Kidney glomerular epithelial cell (primary cell): ENCODE measurements at regions not wholly inside any gene's neighbourhood (a gene's known extent, or its start where the extent isn't known, plus 50 kb on each side); places are given as distances from the start of the nearest gene placed in this dataset.

Experiments
- DNase-seq: peaks from one replicate; lab custom pipeline; 2025; lab: John Stamatoyannopoulos, UW

GRCh38 chr2:220855296-220855695 is 716.8 kb downstream of the EPHA4 start:
- DNase-seq: no peak

DNA sequence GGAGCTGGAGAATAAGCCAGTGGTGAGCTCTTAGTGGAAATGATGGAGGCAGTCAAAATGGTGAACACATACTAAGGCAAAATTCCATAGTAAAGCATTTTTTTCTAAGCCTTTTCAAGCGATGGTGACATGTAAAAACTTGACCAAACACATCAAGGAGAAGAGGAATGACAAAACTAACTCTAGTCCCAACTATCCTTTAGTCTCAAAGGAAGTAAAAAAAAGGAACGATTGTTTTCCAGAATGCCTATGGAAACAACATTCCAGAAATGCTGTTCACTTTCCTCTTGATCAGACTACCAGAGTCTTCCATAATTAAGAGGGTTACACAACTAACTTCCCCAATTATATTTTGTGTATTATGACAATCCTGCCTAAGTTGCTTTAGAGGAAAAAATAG is 715.6 kb downstream of the EPHA4 start:
- no peak for DNase-seq

DNA sequence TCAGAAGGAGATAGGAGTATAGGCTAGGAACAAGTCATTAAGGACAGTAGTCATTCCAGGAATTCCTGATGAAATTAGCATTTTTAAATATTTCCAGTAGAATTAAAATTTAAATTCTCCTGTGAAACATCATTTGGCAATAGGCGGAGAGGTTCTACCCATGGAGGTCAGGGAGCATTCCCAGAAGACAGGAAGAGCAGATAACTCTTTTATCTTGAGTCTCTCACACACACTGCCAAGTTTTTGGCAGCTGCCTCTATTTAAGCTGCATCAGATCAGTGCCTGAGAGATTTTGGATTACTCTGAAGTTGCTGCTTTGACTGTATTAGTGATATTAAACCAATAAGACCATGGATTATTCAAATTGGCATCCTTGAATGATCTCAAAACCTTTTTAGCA is 714.7 kb downstream of the EPHA4 start:
- no peak for DNase-seq

DNA sequence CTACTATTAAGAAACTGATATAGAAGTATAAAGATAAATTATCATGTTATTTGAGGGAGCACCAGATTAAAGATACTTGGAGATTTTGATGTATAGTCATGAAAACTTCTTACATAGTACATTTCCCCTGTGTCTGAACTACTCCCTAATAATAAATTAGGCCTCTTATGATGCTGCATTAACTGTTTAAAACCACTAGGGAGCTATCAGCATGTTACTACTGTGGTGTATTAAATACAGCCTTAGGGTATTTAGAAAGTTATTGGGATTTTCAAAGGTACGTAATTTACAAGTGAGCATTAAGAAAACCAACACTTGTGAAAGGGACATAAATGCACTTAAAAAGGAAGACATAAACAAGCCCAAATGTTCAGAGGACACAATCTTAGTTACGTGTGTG is 714.0 kb downstream of the EPHA4 start:
- no peak for DNase-seq

- no peak for DNase-seq
Measured at GRCh38 chr2:220871909-220872308, 700.2 kb downstream of the EPHA4 start.

DNA sequence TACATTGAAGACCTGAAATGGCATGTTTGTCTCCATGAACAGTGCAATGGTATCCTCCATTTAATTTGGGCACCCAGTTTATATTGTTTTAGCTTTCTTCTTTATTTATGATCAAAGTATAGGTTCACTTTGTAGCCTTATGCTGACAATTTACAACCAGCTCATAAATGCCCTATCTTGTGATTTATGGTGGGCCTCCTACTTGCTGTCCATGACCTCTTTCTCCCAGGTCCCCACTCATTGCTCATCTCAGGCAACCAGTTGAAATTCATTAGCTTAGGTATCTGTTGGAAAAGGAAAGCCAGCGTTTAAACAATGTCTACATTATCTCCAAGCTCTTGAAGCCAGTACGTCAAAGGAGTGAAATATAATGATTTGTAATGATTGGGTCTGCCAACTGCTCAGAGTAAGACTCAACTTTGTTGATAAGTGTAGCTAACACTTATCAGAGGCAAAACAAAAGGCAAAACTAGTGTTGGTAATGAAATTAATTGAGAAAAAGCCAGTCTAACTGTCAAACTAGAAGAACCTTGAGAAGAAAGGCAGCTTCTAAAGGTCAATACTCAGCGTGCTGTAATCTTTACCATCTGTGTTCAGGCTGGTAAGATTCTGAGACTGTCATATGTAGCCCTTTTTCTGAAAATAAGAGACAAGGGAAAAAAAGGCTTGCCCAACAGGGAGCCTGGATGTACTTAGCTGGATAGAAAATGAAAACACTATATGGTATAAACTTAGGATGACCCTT is 695.9 kb downstream of the EPHA4 start:
- no peak for DNase-seq

GRCh38 chr2:220877491-220877890 is 694.6 kb downstream of the EPHA4 start:
- DNase-seq: no peak

DNA sequence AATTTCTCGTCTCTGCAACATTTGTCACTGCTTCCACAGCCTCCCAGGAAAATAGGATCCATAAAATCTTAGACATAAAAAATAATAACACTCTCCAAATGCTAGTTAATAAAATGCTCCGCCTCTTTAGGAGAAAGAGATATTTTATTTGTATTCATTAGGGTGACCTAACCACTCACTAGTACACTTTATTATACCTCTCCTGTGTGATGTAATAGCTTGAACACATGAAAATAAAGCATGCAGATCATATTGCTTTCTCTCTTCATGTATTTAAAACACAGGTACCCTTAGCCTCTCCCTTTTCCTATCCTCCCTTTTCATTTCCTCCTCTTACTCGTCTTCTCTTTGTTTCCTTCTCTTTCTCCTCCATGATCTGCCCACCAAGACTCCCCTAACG is 694.2 kb downstream of the EPHA4 start:
- DNase-seq: no peak

DNA sequence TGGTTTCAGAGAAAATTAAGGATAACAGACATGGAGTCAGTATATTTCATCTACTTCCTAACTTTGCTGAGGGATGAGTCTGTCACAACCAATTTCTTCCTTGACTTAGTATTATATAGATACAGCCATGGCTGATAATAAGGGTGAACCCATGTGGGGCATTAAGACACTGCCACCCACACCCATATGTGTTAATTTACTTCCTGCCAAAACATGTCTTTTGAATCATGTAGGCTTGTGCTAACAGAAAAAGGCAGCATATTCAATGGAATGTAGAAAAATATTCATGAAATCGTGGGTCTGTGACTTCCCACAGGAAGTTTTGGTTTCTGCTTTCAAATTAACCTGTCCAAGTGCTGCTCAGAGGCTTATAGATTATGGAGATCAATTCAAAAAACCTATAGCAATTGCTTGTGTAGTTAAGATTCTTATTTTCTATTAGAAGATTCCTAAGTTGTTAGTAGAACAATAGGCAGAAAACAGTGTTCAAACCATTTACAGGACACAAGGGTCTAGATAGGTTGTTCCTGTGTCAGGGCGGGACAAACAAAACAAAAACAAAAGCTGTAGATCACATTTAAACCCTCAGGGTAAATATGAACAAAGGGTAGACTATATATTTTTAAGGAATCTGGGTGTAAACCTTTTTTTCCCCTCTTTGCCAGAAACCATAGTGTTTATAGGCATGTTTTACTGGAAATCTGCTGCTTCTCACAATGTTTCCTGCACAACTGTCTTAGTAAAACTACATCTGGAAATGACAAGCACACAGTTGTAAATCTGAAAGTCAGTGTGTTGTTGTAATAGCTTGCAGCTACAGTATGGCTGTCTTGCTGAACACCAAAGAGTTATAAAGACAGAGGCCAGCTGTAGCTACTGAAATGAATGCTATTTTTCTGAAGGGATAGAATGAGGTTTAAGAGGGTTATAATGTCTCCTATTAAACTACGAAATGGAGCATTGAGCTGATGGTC is 691.2 kb downstream of the EPHA4 start:
- no peak for DNase-seq

GRCh38 chr2:220882507-220882906 is 689.6 kb downstream of the EPHA4 start:
- no peak for DNase-seq

- no peak for DNase-seq
Measured at GRCh38 chr2:220885593-220885992, 686.5 kb downstream of the EPHA4 start.

- DNase-seq: no peak
Measured at GRCh38 chr2:220887271-220887870, 684.7 kb downstream of the EPHA4 start.

DNA sequence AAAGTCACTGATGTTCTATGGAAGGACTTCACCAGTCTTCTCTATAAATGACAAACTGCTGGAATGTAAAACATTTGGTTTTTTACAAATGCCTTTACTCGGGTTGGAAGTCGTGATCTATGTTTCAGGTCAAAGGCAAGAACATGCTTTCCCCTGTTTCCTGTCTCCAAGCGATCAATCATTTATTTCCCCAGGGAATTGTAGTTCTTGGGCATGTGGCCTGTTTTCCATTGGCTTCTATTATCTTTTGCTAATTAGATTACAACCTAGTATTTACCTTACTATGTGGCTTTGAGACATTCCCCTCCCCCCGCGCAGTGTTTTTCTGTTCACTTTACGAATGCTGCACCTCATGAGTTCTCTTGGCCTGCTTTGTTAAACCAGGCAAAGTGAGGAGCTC is 684.2 kb downstream of the EPHA4 start:
- DNase-seq: no peak

DNA sequence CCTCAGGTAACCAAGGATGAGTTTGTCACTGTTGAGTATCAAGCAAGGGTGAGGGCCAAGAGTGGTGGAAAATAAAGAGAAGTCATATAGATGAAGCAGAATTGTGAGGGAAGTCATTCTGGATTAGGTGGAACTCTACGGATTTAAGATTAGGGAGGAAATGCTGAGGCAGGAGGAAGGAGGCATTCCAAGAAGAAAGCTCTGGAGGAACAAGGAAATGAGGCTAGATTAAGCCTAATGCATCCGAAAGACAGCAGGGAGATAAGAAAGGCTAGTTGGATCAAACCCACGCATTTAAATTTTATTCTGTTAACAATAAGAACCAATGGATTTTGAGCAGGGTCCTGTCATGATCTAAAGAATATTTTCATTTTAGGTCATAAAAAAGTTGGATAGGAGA is 681.2 kb downstream of the EPHA4 start:
- DNase-seq: no peak

- DNase-seq: peak; percentile 85
Measured at GRCh38 chr2:220891405-220891804, 680.7 kb downstream of the EPHA4 start.

GRCh38 chr2:220892018-220892634 is 680.0 kb downstream of the EPHA4 start:
- no peak for DNase-seq

DNA sequence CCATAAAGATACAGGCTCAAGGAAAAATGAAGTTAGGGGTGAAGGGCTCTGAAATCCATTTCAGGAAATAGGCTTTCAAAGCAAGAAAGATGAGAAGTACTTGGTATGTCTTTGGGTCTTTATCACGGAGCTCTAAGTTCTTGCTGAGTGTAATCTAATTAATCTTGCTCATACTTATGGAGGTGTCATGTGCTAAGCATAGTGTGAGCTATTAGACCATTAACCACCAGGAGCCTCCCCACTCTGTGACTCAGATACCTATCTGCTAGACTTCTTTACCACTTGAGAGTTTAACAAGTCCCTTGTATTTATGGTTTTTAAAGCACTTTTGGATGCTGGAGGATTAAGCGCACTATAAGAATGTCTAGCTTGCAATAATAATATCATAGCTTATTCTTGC is 678.7 kb downstream of the EPHA4 start:
- peak; percentile 88 for DNase-seq

- DNase-seq: no peak
Measured at GRCh38 chr2:220894069-220894468, 678.0 kb downstream of the EPHA4 start.

DNA sequence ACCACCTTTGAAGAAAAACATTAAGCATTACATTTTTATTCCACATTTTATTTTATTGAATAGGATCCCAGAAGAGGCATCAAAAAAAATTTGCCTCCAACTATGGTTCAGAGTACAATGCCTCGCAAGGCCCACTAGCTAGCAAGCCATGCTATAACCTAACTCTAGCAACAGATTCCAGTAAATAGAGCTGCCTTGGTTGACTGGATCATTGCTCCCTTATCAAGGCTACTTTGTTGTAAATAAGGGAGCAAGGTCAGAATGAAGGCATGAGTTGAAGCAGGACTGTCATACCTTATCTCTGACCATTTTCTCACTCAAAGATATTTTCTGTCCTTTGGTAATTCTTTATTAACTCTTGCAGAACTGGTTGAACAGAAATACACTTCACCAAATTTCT is 672.6 kb downstream of the EPHA4 start:
- no peak for DNase-seq

- no peak for DNase-seq
Measured at GRCh38 chr2:220904015-220904414, 668.1 kb downstream of the EPHA4 start.

GRCh38 chr2:220913384-220913783 is 658.7 kb downstream of the EPHA4 start:
- no peak for DNase-seq

- no peak for DNase-seq
Measured at GRCh38 chr2:220915092-220915623, 656.9 kb downstream of the EPHA4 start.
